GM12865 (cell line): ENCODE measurements at regions not wholly inside any gene's neighbourhood (a gene's known extent, or its start where the extent isn't known, plus 50 kb on each side); places are given as distances from the start of the nearest gene placed in this dataset.

Experiments
- DNase-seq: peaks from one replicate; pipeline ENCODE4 v3.0.0; 2010; ENCODE audit warnings: low read depth
- H3K4me3 ChIP-seq: 2 replicates; pipeline ENCODE4 v1.5.1; 2011; ENCODE audit warnings: mild to moderate bottlenecking, low read depth, low read length, control low read depth
- CTCF ChIP-seq: IDR thresholded peaks from 2 replicates; pipeline ENCODE4 v1.5.1; 2011; ENCODE audit warnings: low read length, control low read depth, low read depth, inconsistent platforms; ENCODE audit not compliant: insufficient read depth; ENCODE audit errors: missing control alignments

GRCh38 chr10:29926693-29927048 is 132.7 kb downstream of the JCAD start:
- no peak for DNase-seq
- no peak for TF ChIP-seq CTCF
- no peak overlapping the region for H3K4me3 ChIP-seq

DNA sequence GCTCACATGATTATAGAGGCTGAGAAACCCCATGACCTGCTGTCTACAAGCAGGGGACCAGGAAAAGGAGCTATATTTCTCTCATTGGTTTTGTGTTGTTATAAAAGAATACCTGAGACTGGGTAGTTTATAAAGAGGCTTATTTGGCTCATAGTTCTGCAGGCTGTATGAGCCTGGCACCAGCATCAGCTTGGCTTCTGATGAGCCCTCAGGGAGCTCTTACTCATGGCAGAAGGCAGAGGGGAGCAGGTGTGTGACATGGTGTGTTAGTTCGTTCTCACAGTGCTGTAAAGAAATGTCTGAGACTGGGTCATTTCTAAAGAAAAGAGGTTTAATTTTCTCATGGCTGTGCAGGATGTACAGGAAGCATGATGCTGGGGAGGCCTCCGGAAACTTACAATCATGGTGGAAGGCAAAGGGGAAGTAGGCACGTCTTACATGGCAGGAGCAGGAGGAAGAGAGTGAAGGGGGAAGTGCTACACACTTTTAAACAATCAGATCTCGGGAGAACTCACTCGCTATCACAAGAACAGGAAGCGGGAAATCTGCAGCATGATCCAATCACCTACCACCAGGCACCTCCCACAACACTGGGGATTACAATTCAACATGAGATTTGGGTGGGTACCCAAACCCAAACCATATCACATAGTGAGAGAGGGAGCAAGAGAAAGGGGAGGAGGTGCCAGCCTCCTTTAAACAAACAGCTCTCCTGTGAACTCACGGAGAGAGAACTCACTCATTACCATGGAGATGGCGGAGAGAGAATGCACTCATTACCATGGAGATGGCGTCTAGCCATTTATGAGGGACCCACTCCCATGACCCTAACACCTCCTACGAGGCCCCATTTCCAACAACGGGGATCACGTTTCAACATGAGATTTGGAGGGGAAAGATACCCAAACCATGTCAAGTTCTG is 133.4 kb downstream of the JCAD start:
- DNase-seq: no peak
- no peak overlapping the region for H3K4me3 ChIP-seq
- TF ChIP-seq CTCF: no peak

GRCh38 chr10:29924436-29924835 is 134.9 kb downstream of the JCAD start:
- no peak overlapping the region for H3K4me3 ChIP-seq
- no peak for DNase-seq
- TF ChIP-seq CTCF: no peak

DNA sequence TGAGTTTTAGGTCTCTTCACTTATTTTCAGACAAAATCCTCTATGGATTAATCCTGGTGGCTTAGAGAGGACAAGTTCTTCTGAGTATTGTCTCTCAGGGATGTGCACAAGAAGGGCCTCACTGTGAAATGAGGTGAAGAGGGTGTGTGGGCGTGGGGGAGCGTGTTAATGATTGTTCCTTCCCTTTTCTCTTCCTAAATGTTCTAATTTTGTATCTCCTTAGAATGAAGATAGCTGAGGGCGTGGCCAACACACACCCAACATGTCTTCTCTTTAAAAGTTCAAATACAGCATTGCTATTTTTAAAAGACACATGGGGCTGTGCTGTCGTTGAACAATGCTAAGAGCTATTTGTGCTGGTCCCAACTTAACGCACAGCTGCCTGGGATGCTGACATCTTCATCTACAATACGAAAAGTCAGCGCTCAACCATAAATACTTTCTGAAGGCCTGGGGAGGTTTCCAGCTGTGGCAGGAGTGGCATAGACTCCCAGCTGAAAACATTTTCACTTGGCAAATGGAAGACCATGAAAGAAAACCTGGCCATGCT is 135.9 kb downstream of the JCAD start:
- no peak overlapping the region for H3K4me3 ChIP-seq
- DNase-seq: no peak
- no peak for TF ChIP-seq CTCF

DNA sequence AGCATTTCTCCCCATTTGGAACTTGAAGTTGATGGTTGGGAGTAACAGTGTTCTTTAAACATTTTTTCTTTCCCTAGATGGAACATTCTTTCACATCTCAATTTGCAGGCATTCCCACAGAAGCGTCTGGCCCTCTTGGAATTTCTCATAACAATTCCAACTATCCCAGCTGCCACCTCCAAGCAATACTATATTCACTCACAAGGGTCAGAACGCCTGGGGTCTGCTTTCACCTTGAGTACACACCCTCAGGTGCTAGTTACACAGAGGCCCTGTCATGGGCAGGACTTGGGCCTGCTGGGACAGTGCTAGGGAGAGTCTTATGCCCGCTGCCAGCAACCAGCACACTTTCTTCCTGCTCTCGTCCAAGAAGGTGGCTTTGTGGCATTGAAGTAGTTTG is 136.5 kb downstream of the JCAD start:
- no peak overlapping the region for H3K4me3 ChIP-seq
- no peak for TF ChIP-seq CTCF
- DNase-seq: no peak

DNA sequence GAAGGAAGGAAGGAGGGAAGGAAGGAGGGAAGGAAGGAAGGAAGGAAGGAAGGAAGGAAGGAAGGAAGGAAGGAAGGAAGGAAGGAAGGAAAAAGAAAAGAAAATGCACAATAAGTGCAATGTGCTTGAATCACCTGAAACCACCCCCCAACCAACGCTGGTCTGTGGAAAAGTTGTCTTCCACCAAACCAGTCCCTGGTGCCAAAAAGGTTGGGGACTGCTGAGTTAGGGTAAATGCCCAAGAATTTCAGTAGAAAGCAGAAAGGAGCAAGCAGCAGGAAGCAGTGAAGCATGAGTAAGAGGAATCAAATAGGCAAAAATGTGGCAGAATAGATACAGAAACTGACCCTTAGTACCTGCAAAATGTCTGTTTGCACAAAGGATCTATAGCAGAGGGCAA is 137.2 kb downstream of the JCAD start:
- no peak overlapping the region for H3K4me3 ChIP-seq
- DNase-seq: no peak
- no peak for TF ChIP-seq CTCF
